ENCODE measurements at regions not wholly inside any gene's neighbourhood (a gene's known extent, or its start where the extent isn't known, plus 50 kb on each side); places are given as distances from the start of the nearest gene placed in this dataset.
"Not testable (repeated sequence)": the region's sequence is repeated elsewhere in the genome, so short reads cannot be mapped to it uniquely, and the experiment has no call there.

DNA sequence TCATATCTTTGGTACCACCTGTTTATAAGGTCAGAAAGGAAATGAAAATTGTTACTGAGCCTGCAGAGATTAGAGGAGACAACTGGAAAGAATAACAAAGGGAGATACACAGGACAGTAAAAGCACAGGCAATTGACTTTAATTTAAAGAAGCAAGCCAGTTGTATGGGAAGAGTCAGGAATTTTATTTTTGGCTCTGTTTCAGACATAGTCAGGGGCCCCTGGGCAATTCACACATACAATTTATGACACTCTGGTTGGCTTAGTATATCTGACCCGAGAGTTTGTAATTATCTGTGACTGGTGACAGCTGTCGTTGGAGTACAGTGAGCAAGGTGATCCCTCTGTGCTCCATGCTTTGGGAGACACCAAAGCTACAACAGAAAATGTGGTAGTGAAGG lies 591.9 kb upstream of the NECTIN3 start:
- DNase-seq (ENCODE audit: low spot score) = no peak

DNA sequence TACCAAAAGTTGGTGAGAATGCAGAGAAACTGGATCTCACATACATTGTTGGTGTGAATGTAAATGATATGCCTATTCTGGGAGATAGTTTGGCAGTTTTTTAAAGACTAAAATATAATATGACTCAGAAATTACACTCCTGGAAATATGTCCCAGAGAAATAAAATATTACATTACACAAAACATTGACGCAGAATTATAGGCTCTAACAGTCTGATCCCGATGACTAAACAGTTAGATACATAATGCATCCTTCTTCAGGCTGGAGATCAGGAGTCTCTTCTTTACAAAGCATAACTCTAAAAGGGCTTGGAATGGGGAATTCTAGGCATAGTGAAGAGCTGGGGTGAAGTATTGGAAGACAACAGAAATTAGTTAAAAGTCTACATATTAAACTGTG lies 586.2 kb upstream of the NECTIN3 start:
- DNase-seq (ENCODE audit: low spot score) = no peak

DNA sequence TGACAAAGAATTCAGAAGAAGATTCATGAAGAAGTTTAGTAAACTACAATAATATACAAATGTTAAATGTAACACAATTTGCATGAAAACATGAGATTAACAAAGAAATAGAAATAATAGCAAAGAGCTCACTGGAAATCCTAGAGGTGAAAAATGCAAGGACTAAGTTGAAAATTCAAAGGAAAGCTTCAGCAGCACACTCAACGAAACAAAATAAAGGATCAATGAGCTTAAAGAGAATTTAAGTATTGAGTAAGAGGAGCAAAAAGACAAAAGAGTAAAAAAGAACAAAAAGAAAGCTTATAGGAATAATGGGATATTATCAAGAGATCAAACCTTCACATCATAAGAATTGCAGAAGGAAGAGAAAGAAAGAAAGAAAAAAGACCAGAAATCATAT lies 583.8 kb upstream of the NECTIN3 start:
- DNase-seq (ENCODE audit: low spot score) = no peak

DNA sequence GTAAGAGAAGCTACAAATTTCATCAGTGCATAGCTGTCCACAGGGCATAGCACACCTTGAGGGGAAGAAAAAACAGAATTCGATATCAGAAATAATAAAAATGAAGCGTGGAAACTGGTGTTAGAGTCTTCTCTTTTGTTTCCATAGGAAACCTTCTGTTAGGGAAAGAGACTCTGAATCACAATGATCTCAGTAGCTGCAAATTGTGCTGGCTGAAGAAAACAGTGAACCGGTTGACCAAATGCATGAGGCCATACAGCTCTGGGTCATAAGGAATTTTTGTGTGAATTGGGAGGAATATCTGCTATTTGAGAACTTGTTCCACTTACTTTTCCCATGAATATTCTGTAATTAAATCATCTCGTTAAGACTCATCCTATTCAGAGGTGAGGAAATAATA lies 580.2 kb upstream of the NECTIN3 start:
- DNase-seq (ENCODE audit: low spot score) = no peak

DNA sequence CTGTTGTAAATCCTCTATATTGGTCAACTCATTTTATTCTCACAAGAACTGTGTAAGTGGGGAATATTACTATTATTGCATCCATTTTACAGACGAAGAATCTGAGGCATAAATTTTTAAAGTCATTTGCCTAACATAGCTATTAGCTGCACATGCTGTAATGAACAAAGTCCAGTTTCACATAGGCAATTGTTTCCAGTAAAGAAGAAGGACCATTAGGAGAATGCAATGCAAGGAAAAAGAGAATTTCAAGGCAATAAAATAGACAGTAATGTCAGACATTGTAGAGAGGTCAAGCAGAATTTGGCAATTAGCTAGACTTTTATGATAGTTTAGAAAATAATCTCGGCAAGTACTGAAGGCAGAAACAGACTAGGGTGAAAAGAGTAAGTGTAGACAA lies 578.7 kb upstream of the NECTIN3 start:
- no peak for DNase-seq (ENCODE audit: low spot score)

DNA sequence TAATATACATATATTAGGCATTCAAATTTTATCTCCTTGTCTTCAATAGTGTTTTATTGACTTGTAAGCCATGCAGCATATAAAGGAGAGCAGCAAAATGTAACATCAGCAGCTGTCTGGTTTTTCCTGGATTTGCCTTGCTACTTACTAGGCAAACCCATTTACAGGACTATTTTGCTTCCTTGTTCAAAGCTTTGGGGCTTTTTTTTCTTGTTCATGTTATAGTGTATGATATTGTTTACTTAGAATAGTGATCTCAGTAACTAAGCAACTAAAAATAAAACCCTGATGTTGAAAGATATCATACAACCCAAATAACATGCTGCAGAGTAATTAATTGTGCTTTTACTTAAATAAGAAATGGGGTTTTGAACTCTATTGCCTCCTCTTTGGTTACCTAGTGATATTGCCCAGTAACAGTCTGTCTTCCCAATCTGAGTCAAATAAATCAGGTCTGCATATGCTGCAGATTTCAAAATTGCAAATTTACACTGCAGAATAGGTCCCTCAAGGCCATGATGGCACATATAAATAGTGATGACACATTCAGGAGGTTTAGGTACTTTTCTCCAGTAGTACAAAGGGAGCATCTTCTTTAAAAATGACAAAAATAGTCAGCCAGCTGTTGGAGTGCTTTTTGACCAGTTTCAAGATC lies 578.1 kb upstream of the NECTIN3 start:
- no peak for DNase-seq (ENCODE audit: low spot score)

DNA sequence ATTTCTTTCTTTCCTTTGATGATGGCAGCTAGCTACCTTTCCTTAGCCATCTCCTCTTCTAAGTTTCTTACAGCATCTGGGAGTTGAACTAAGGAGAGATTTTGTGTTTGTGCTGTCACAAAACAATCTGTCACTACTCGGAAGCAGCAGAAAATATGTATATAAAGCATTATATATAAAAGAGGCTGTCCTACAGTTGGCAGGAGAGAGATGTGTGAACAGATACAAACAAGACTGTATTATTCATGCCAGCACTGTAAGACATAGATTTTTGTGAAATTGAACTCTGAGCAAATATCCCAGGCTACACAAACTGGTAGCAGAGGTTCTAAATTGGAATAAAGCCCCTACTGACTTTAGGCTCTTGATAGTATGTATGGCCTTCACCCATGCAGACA lies 577.5 kb upstream of the NECTIN3 start:
- DNase-seq (ENCODE audit: low spot score) = no peak

DNA sequence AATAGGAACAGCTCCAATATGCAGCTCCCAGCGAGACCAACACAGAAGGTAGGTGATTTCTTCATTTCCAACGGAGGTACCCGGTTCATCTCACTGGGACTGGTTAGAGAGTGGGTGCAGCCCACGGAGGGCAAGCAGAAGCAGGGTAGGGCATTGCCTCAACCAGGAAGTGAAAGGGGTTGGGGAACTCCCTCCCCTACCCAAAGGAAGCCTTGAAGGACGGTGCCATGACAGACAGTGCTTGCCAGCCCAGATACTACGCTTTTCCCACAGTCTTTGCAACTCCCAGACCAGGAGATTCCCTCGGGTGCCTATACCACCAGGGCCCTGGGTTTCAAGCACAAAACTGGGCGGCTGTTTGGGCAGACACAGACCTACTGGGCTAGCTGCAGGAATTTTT lies 576.9 kb upstream of the NECTIN3 start:
- DNase-seq (ENCODE audit: low spot score) = no peak

DNA sequence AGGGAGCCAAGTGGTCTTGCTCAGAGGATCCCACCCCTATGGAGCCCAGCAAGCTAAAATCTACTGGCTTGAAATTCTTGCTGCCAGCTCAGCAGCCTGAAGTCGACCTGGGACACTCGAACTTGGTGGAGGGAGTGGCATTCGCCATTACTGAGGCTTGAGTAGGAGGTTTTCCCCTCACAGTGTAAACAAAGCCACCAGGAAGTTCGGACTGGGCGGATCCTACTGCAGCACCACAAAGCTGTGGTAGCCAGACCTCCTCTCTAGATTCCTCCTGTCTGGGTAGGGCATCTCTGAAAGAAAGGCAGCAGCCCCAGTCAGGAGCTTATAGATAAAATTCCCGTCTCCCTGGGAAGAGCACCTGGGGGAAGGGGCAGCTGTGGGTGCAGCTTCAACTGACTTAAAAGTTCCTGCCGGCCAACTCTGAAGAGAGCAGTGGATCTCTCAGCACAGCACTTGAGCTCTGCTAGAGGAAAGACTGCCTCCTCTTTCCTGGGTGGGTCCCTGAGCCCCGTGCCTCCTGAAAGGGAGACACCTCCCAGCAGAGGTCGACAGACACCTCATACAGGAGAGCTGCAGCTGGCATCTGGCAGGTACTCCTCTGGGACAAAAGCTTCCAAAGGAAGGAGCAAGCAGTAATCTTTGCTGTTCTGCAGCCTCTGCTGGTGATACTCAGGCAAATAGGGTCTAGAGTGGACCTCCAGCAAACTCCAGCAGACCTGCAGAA lies 576.3 kb upstream of the NECTIN3 start:
- no peak for DNase-seq (ENCODE audit: low spot score)

DNA sequence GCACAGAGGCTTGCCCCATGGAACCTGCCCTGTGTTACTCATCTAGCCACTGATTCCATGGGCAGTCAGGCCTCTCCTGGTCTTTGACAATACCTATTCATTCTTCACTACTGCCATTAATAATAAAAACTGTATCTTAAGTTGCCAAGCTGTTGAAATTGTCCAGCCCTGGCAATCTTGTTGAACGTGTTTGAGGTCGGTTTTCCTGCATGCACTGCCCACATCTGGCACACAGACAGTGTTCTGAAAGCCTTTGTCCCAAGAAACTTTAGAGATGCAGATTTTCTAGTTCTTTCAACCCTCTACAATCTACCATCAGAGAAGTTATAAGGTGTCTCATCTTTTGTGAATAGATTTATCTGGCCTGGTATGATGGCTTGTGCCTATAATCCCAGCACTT lies 567.2 kb upstream of the NECTIN3 start:
- DNase-seq (ENCODE audit: low spot score) = no peak

DNA sequence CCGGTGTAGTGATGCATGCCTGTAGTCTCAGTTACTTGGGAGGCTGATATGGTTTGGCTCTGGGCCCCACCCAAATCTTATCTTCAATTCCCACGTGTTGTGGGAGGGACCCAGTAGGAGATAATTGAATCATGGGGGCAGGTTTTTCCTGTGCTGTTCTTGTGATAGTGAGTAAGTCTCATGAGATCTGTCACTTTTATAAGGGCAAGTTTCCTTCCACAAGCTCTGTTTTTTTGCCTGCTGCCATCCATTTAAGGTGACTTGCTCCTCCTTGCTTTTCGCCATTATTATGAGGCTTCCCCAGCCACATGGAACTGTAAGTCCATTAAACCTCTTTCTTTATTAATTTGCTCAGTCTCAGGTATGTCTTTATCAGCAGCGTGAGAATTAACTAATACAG lies 566.7 kb upstream of the NECTIN3 start:
- no peak for DNase-seq (ENCODE audit: low spot score)

DNA sequence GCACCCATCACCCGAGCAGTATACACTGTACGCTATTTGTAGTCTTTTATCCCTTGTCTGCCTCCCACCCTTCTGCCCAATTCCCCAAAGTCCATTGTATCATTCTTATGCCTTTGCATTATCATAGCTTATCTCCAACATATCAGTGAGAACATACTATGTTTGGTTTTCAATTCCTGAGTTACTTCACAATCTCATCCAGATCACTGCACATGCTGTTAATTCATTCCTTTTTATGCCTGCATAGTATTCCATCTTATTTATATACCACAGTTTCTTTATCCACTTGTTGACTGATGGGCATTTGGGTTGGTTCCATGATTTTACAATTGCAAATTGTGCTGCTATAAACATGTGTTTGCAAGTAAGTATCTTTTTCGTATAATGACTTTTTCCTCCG lies 564.7 kb upstream of the NECTIN3 start:
- DNase-seq (ENCODE audit: low spot score) = no peak

DNA sequence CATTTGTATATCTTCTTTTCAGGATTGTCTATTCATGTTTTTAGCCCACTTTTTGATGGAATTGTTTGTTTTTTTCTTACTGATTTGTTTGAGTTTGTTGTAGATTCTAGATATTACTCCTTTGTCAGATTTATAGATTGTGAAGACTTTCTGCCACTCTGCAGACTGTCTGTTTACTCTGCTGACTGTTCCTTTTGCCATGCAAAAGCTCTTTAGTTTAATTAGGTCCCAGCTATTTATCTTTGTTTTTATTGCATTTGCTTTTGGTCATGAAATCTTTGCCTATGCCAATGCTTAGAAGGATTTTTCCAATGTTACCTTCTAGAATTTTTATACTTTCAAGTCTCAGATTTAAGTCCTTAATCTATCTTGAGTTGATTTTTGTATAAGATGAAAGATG lies 564.0 kb upstream of the NECTIN3 start:
- DNase-seq (ENCODE audit: low spot score) = not testable (repeated sequence)

DNA sequence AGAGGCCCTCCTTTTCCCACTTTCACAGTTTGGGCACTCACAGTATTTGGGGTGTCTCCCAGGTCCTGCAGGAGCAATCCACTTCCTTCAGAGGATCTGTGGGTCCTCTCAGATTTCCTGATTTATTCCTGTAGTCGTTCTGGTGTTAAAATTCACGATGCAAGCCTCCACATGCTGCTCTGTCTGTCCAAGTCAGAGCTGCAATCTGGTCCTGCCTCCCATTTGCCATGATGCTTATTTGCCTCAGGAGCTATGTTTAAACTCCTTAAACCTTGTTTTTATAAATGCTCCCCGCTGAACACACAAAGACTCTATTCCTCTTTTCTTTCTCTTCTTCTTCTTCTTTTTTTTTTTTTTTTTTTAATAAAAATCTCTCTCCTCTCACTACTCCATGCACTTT lies 558.7 kb upstream of the NECTIN3 start:
- no peak for DNase-seq (ENCODE audit: low spot score)

DNA sequence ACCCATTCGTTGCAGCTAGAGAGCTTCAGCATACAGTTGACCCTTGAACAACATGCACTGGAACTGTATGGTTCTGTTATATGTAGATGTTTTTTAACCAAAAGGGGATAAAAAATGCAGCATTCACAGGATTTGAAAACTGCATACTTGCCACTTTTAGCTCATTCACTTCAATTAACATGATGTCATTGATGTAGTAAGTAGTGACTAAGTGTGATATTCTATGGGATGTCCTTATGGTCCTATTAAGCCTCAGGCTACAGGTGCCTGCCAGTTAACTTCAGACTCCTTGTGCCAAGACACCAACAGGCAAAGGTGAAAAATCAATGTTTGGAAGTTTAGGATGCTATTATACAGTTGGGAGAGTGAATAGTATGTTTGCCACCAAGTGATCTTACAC lies 553.6 kb upstream of the NECTIN3 start:
- no peak for DNase-seq (ENCODE audit: low spot score)

DNA sequence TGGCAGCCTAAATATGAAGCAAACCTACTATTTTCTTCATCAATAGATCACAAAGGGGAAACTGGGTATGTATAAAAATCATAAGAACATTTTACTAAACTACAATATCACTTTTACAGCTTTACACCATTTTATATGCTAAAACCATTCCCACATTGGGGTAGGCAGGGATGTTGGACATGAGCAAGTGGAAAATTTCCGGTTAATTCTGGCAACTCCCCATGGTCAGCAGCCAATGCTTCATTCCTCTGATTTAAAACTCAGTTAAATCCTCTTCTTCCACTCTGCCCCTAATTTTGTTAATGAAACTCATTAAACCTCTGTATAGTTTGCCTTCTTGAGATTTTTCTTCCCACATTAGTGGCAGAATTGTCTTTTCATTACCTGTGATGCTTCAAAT lies 552.5 kb upstream of the NECTIN3 start:
- DNase-seq (ENCODE audit: low spot score) = no peak

DNA sequence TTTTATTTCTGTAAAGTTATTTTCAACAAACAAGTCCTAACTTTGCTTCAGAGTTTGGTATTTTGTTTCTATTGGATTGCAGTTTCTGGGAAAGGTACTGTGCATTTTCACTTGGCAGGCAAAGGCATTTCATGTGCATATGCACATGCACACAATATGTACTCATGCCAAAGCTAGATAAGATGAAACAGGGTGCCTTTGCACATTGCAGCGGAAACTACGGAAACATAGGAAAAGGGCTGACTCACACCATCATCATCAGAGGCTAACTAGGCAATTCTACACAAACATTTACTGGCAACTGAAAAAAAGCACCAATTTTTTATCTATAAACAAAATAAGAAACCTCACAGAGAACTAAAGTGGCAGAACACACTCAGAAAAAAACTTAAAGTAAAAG lies 550.6 kb upstream of the NECTIN3 start:
- DNase-seq (ENCODE audit: low spot score) = no peak

DNA sequence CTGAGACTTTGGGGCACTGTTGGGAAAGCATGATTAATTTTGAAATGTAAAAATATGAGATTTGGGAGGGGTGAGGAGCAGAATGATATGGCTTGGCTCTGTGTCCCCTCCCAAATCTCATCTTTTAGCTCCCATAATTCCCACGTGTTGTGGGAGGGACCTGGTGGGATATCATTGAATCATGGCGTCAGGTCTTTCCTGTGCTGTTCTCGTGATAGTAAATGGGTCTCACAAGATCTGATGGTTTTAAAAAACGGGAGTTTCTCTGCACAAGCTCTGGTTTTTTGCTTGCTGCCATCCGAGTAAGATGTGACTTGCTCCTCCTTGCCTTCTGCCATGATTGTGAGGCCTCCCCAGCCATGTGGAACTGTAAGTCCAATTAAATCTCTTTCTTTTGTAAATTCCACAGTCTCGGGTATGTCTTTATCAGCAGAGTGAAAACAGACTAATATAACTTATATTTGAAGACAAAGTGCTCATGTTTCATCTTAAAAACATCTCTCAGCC lies 546.0 kb upstream of the NECTIN3 start:
- not testable (repeated sequence) for DNase-seq (ENCODE audit: low spot score)

DNA sequence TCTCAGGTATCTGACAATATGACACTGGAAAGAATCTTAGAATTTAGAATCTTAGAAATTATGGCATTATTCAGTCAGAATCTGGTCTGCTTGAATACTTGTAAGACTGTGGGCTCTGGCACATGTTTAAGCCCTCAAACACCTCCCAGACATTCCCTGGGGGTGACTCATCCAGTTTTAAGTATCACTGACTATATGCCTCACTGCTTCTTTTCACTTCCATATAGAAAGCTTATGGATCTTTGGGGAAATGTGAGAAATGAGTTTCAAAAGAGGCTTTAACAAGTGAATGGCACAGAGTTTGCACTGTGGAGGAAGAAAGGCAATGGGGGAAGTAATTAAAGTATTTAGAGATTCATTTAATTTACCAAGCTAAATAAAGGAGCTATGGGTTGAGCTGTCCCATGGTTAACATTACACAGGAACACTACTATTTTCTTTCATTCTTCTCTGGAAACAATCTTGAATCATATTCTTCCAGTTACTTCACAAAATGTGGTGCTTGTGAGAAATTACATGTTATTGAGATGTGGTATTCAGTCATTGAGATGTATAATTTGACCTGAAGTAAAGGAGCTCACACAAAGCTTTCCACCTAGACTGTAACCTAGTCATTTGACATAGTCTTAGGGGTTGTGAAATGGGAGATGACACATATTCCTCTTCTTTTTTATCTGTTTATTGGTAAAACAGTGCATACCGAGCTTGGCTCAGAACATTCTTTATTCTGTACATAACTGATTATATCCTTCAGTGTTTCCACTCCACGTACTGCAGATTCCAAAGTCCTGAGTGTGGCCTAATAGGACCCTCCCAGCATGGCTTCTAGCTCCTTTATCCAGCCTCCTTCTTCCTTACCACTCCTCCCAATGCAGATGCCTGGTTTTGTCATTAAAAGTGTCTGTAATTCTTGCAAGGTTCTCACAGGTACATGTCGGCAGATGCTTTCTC lies 544.6 kb upstream of the NECTIN3 start:
- DNase-seq (ENCODE audit: low spot score) = no peak

DNA sequence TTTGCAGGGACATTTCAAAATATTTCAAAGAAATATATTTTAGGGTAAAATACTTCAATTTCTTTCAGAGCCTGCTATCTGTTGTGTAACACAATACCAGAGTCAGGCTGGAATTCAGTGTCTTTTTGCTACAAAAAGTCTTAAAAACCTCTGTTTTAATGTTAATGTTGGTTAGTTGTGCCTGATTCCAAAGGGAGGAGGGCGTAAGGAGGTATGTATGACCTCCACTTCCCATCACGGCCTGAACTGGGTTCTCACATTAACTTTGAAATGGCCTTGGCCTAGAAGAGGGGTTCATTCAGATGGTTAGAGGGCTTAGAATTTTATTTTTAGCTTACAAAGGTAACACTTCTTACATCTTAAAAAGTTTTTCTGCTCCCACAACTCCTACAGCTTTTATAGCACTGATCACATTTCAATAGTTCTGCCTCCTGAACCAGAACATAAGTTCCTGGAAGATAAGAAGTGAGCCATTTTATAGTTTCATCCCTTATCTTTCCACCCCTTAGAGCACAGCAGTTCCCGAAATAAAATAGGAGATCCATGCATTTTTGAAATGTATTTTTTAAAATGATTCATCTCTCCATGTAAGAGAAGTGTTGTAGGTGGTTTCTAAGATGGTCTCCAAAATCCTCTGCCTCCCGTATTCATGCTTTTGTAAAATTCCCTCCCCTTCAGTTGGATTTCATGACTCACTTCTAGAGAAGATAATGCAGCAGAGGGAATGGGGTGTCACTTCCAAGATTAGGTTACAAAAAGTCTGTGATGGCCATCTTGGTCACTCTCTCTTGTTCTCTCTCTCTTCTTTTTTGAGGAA lies 543.1 kb upstream of the NECTIN3 start:
- peak; percentile 18 for DNase-seq (ENCODE audit: low spot score)

DNA sequence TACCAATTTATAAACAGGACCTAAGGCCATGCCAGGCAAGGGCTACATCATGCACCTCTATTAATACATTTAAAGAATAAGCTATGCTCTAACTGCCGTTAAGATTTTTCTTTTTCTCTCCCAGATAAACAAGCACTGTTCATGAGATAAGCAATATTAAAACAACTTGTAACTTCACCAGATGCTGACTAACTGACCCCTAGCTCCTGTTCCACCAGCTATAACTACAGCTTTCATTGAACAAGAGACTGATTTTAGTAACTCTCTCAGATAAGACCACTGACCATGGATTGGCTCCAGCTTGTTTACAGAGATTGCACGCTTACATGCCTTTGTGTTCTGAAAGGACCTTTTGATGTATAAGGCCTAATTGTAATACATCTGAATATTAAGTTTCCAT lies 540.7 kb upstream of the NECTIN3 start:
- DNase-seq (ENCODE audit: low spot score) = no peak

DNA sequence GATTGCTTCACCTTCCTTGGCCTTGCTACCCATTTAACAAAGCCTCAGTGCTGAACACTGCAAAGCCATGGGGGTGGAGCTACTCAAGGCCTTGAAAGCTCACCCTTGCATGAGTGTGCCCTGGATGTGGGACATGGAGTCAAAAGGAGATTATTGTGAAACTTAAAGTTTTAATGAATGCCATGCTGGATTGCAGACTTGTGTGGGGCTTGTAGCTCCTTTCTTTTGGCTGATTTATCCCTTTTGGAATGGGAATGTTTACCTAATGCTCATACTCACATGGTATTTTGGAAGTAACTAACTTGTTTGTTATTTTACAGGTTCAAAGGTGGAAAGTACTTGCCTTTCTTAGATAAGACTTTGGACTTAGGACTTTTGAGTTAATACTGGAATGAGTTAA lies 538.5 kb upstream of the NECTIN3 start:
- no peak for DNase-seq (ENCODE audit: low spot score)
